SU-DHL-6 (cell line): ENCODE measurements at regions not wholly inside any gene's neighbourhood (a gene's known extent, or its start where the extent isn't known, plus 50 kb on each side); places are given as distances from the start of the nearest gene placed in this dataset.

Experiments
- CTCF ChIP-seq: fragments of 200-600 bp; sonication (generic); IDR thresholded peaks from one replicate; pipeline ENCODE4 v1.5.1; 2017; ENCODE audit warnings: antibody characterized with exemption, mild to moderate bottlenecking, low read length, moderate library complexity; ENCODE audit not compliant: insufficient read depth, poor library complexity, severe bottlenecking
- EZH2phosphoT487 ChIP-seq: fragments of 200-600 bp; sonication (generic), shearing (Covaris generic); conservative IDR thresholded peaks from 2 replicates; pipeline ENCODE4 v1.6.1; 2018; ENCODE audit warnings: mild to moderate bottlenecking, antibody characterized with exemption, low read length, moderate library complexity, mixed read lengths

GRCh38 chr16:85371948-85372347 is 241.2 kb upstream of the GSE1 start:
- TF ChIP-seq CTCF (no peak), EZH2phosphoT487 (no peak)
